ENCODE measurements at regions not wholly inside any gene's neighbourhood (a gene's known extent, or its start where the extent isn't known, plus 50 kb on each side); places are given as distances from the start of the nearest gene placed in this dataset.
A peak's percentile ranks its signal among the peaks of the same experiment; 100 is the strongest.

- Histone ChIP-seq H3K4me1 (peaks cover 0 to 6% (median 0%) of the 10 kb centered on the region in 12 donors), H3K9me3 (peaks cover 0 to 9% (median 0%) of the 10 kb centered on the region in 12 donors), H3K27me3 (no peaks in the 10 kb centered on the region), H3K36me3 (no peaks in the 10 kb centered on the region), H3K27ac (no peak overlapping the region), H3K4me3 (no peak overlapping the region)
- intact Hi-C loops (cut with DNase I): no loop called here
- DNase-seq (no peak), ATAC-seq (peak in 1 of 4 donors; percentile 41)
- no peak for TF ChIP-seq POLR2A (IDR thresholded peaks at IDR 0.05)
- TF ChIP-seq, protein P1, sequence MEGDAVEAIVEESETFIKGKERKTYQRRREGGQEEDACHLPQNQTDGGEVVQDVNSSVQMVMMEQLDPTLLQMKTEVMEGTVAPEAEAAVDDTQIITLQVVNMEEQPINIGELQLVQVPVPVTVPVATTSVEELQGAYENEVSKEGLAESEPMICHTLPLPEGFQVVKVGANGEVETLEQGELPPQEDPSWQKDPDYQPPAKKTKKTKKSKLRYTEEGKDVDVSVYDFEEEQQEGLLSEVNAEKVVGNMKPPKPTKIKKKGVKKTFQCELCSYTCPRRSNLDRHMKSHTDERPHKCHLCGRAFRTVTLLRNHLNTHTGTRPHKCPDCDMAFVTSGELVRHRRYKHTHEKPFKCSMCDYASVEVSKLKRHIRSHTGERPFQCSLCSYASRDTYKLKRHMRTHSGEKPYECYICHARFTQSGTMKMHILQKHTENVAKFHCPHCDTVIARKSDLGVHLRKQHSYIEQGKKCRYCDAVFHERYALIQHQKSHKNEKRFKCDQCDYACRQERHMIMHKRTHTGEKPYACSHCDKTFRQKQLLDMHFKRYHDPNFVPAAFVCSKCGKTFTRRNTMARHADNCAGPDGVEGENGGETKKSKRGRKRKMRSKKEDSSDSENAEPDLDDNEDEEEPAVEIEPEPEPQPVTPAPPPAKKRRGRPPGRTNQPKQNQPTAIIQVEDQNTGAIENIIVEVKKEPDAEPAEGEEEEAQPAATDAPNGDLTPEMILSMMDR (IDR thresholded peaks at IDR 0.05): no peak
- WGBS, 4 donors: 36 to 55% (median 49%) methylated on average over 2 of the region's 2 CpGs
These were observed 440.5 kb downstream of the BRINP1 start for GRCh38 chr9:118928722-118929121.

- H3K4me1 ChIP-seq: peaks cover 0 to 6% (median 0%) of the 10 kb centered on the region in 12 donors
- H3K36me3 ChIP-seq: no peaks in the 10 kb centered on the region
- no peak overlapping the region for H3K27ac ChIP-seq
- peaks cover 0 to 4% (median 0%) of the 10 kb centered on the region in 12 donors for H3K9me3 ChIP-seq
- intact Hi-C loops (cut with DNase I): no loop called here
- TF ChIP-seq, protein P1 (IDR thresholded peaks at IDR 0.05): no peak
- TF ChIP-seq POLR2A (IDR thresholded peaks at IDR 0.05): no peak
- H3K27me3 ChIP-seq: no peaks in the 10 kb centered on the region
- WGBS, 4 donors: 54 to 76% (median 66%) methylated on average over 2 of the region's 2 CpGs
- ATAC-seq (peak in 3 of 4 donors; percentile 67 to 78 (median 67)), DNase-seq (no peak)
- H3K4me3 ChIP-seq: no peak overlapping the region
These were observed 439.9 kb downstream of the BRINP1 start for GRCh38 chr9:118929287-118929686.

DNA sequence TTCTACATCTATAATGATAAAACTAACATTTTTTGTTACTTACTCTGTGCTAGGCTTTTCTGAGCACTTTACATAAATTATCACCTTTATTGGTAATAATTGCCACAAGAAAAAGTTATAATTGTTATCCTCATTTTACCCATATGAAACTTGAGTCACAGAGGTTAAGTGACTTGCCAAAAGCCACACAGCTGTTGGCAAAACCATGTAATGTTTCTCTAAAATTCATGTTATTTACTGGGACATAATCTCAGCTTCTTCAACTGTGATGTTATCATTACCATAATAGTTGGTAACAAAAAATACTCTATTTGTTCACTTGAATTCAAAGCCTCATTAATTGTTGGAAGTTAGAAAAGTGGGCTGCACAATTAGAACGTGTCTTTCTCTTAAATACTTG lies 437.3 kb downstream of the BRINP1 start:
- TF ChIP-seq, protein P1 (IDR thresholded peaks at IDR 0.05): no peak
- no peak for TF ChIP-seq POLR2A (IDR thresholded peaks at IDR 0.05)
- 56 to 64% (median 59%) methylated on average over 1 of the region's 1 CpG for WGBS, 4 donors
- Histone ChIP-seq H3K27ac (no peak overlapping the region), H3K4me3 (no peak overlapping the region), H3K27me3 (no peaks in the 10 kb centered on the region), H3K4me1 (peaks cover 0 to 6% (median 0%) of the 10 kb centered on the region in 12 donors), H3K9me3 (no peaks in the 10 kb centered on the region), H3K36me3 (no peaks in the 10 kb centered on the region)
- ATAC-seq (no peak), DNase-seq (no peak)
- intact Hi-C loops (cut with DNase I): no loop called here

DNA sequence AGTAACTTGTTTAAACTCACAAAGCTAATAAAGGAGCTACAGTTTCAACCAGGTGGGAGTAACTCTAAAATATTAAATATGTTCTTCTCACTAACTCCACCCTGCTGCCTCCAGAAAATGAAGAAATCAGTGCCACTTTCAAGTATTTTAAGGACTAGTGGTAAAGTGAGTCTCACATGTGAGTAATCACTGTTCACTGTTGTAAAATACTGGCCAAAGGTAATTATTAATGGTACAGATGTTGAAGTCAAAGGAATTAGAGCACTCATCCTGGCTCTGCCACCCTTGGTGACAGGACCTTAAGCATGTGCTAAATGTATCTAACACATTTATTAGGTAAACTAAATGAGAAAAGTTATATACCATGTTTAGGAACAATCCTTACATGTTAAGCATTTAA lies 430.7 kb downstream of the BRINP1 start:
- no peaks in the 10 kb centered on the region for H3K27me3 ChIP-seq
- intact Hi-C loops (cut with DNase I): no loop called here
- no peak overlapping the region for H3K4me3 ChIP-seq
- H3K4me1 ChIP-seq: no peaks in the 10 kb centered on the region
- no peaks in the 10 kb centered on the region for H3K36me3 ChIP-seq
- peaks cover 0 to 6% (median 0%) of the 10 kb centered on the region in 12 donors for H3K9me3 ChIP-seq
- ATAC-seq (no peak), DNase-seq (no peak)
- TF ChIP-seq, protein P1 (IDR thresholded peaks at IDR 0.05): no peak
- no peak overlapping the region for H3K27ac ChIP-seq
